Mucosa of descending colon (tissue), 3 donors: ENCODE measurements at regions not wholly inside any gene's neighbourhood (a gene's known extent, or its start where the extent isn't known, plus 50 kb on each side); places are given as distances from the start of the nearest gene placed in this dataset.

Experiments
- ATAC-seq: fragments of 200-7000 bp; cut with Tn5 transposase; one replicate; pipeline ENCODE4 v1.9.1; 2020; ENCODE audit warnings: mild to moderate bottlenecking, moderate library complexity
- DNase-seq, 3 donors: peaks; one replicate each; pipeline ENCODE4 v3.0.0-alpha.2; 2020
- H3K36me3 ChIP-seq: fragments of 200-600 bp; one replicate; pipeline ENCODE4 v1.8.0; 2021; ENCODE audit warnings: low read depth, mild to moderate bottlenecking
- H3K4me1 ChIP-seq: fragments of 200-600 bp; one replicate; pipeline ENCODE4 v1.8.0; 2021; ENCODE audit warnings: low read depth, mild to moderate bottlenecking
- H3K4me3 ChIP-seq: fragments of 200-600 bp; one replicate; pipeline ENCODE4 v1.8.0; 2021; ENCODE audit warnings: mild to moderate bottlenecking
- H3K9me3 ChIP-seq: fragments of 200-600 bp; one replicate; pipeline ENCODE4 v1.8.0; 2021; ENCODE audit warnings: mild to moderate bottlenecking
- intact Hi-C, 2 donors: fragments of 100-400 bp; cut with DNase I in 1 of 2; cut with micrococcal nuclease in 1 of 2; formaldehyde crosslinking; loops; one replicate each; pipeline versions ENCODE4 v1.11.0 to v1.11.1; 2022; cut with DNase I, micrococcal nuclease
- TF ChIP-seq, protein P1 (sequence below): fragments of 200-600 bp; IDR thresholded peaks from one replicate; pipeline ENCODE4 v1.8.0; 2022; ENCODE audit warnings: antibody characterized with exemption, mild to moderate bottlenecking
- donor health status: DM: no; HTN: no; CAD: no; lungs with moderate emphysema.
- donor health status: DM: no; HTN: no; CAD: no.
- donor health status: DM: no; HTN: yes; CAD: no.

DNA sequence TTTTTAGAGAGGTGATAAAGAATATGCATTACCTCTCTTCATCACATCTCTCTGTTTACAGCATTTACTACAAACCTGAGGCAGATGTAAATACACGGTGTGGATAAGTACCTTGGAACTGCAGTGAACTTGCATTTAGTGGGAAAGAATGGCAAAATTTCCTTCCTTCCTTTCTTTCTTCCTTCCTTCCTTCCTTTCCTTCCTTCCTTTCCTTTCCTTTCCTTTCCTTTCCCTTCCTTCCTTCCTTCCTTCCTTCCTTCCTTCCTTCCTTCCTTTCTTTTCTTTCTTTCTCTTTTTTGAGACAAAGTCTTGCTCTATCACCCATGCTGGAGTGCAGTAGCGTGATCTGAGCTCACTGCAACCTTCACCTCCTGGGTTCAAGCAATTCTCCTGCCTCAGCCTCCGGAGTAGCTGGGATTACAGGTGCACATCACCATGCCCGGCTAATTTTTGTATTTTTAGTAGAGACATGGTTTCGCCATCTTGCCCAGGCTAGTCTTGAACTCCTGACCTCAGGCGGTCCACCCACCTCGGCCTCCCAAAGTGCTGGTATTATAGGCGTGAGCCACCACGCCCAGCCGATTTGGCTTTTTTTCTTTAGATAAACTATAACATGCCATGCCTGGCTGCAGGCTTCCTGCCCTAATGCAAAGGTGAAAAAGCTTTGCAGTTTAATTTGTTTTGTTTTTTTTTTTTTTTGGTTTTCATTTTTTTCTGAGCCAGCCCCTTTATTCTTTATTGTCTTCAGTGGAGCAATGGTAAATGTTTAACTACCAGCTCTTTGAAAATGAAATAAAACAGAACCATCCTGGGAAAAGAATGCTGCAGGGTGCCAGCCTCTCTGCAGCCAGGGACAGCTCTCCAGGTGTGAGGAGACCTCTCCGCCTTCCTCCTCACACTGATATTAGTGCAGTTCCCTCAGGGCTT lies 64.2 kb upstream of the NEDD9 start:
- Histone ChIP-seq H3K9me3 (peaks cover 4% of the 10 kb centered on the region), H3K4me3 (no peak overlapping the region), H3K36me3 (no peaks in the 10 kb centered on the region), H3K4me1 (peaks cover 13% of the 10 kb centered on the region)
- intact Hi-C loops, result no loop called here
- ATAC-seq, result peak; percentile 94
- TF ChIP-seq, protein P1, sequence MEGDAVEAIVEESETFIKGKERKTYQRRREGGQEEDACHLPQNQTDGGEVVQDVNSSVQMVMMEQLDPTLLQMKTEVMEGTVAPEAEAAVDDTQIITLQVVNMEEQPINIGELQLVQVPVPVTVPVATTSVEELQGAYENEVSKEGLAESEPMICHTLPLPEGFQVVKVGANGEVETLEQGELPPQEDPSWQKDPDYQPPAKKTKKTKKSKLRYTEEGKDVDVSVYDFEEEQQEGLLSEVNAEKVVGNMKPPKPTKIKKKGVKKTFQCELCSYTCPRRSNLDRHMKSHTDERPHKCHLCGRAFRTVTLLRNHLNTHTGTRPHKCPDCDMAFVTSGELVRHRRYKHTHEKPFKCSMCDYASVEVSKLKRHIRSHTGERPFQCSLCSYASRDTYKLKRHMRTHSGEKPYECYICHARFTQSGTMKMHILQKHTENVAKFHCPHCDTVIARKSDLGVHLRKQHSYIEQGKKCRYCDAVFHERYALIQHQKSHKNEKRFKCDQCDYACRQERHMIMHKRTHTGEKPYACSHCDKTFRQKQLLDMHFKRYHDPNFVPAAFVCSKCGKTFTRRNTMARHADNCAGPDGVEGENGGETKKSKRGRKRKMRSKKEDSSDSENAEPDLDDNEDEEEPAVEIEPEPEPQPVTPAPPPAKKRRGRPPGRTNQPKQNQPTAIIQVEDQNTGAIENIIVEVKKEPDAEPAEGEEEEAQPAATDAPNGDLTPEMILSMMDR, result no peak
- peak; percentile 60 to 77 (median 67) for DNase-seq

DNA sequence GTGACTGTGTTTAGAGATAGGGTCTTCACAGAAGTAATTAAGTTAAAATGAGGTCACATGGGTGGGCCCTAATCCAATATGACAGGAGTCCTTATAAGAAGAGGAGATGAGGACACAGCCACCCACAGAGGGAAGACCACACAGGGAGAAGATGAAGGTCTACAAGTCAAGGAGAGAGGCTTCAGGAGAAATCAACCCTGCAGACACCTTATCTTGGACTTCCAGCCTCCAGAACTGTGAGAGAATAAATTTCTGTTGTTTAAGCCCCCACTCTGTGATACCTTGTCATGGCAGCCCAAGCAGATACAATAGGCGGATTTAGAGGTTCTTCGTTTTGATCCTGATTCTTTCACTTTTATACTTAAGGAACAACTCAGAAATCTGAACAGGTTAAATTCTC lies 63.5 kb upstream of the NEDD9 start:
- Histone ChIP-seq H3K4me3 (no peak overlapping the region), H3K9me3 (peaks cover 3% of the 10 kb centered on the region), H3K4me1 (peaks cover 15% of the 10 kb centered on the region), H3K36me3 (no peaks in the 10 kb centered on the region)
- intact Hi-C loops, result no loop called here
- ATAC-seq (no peak), DNase-seq (no peak)
- TF ChIP-seq, protein P1, result no peak

DNA sequence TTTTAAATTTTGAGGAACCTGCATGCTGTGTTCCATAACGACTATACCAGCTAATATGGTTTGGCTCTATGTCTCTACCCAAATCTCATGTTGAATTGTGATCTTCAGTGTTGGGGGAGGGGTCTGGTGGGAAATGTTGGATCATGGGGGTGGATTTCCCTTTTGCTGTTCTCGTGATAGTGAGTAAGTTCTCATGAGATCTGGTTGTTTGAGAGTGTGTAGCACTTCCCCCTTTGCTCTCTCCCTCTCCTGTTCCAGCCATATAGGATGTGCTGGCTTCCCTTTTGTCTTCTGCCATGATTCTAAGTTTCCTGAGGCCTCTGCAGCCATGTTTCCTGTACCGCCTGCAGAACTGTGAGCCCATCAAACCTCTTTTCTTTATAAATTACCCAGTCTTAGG lies 61.8 kb upstream of the NEDD9 start:
- Histone ChIP-seq H3K4me3 (no peak overlapping the region), H3K36me3 (no peaks in the 10 kb centered on the region), H3K4me1 (peaks cover 16% of the 10 kb centered on the region), H3K9me3 (no peaks in the 10 kb centered on the region)
- TF ChIP-seq, protein P1, result no peak
- DNase-seq, result no peak
- ATAC-seq, result no peak
- intact Hi-C loops, result no loop called here

DNA sequence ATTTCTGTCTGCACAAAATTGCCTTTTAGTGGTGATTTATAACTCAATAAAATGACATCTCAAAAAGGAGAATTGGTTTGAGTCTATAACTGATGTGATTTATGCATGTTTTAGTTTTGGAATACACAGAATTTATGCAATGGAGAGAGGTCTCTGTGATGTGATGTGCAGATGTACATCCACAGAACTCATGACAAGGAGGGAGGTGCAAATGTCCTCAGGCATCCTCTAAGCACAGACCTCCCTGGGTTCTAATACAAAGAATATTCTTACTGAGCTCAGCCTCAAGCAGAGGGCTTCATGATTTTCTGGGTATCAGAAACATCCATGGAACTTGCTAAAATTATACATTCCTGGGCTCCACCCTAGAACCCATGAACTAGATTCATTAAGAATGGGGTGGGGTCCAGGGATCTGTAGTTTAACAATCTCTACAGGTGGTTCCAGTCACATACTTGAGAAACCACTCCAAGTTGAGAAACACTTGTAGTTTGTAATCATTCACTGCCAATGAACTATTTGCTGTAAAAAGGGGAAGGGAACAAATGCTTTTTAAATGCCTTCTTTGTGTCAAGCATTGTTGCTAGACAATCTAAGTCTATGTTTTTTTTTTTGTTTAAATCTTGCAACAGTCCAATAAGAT lies 60.2 kb upstream of the NEDD9 start:
- TF ChIP-seq, protein P1, result no peak
- DNase-seq (no peak), ATAC-seq (no peak)
- Histone ChIP-seq H3K4me3 (no peak overlapping the region), H3K9me3 (no peaks in the 10 kb centered on the region), H3K36me3 (no peaks in the 10 kb centered on the region), H3K4me1 (peaks cover 27% of the 10 kb centered on the region)
- intact Hi-C loops, result no loop called here

DNA sequence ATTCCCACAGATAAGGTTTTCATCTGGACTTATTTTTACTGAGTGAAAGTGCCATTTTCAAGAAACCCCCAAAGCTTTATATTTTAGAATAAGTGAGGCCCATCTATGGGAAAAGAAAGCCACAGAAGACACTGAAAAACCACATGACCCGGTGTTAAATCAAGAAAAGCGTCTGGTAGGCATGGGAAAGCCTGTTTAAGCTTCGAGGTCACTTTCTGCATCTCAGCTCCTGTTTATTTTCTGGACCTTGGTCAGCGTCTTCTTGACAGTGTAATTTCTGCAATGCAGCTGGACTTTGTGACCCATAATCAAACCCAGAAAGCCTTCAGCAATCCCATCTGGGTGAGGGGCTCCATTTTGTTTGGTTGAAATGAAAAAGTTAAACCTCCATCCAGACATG lies 59.6 kb upstream of the NEDD9 start:
- no peak overlapping the region for H3K4me3 ChIP-seq
- DNase-seq (no peak), ATAC-seq (no peak)
- peaks cover 29% of the 10 kb centered on the region for H3K4me1 ChIP-seq
- TF ChIP-seq, protein P1, result no peak
- intact Hi-C loops, result no loop called here
- no peaks in the 10 kb centered on the region for H3K9me3 ChIP-seq
- H3K36me3 ChIP-seq, result no peaks in the 10 kb centered on the region
